CD4-positive, alpha-beta T cell treated with Interleukin-4 for 1 hour (primary cell): ENCODE measurements at regions not wholly inside any gene's neighbourhood (a gene's known extent, or its start where the extent isn't known, plus 50 kb on each side); places are given as distances from the start of the nearest gene placed in this dataset.

ENCODE experiments used
- DNase-seq, 2 donors: peaks; one replicate each; pipeline ENCODE4 v3.0.0-alpha.2; 2020 to 2022

DNA sequence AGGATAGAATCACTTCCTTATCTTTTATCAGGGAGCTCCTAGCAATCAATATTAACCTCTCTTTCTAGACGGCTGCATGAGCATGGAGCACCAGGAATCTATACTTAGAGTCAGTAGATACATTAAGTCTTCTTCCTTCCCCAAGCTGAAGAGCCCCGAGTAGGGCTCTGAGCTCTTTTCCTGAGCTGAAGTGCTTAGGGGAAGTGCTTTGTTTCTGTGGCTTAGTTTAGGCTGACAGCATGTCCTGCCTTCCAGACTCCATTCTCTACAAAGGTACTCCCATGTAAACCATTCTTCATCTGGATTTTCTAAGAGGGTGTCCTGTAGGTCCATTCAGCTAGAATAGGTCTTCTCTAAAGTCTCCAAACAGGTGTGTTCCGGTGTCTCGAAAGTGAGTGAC lies 127.5 kb upstream of the AFF2 start:
- DNase-seq = no peak

DNA sequence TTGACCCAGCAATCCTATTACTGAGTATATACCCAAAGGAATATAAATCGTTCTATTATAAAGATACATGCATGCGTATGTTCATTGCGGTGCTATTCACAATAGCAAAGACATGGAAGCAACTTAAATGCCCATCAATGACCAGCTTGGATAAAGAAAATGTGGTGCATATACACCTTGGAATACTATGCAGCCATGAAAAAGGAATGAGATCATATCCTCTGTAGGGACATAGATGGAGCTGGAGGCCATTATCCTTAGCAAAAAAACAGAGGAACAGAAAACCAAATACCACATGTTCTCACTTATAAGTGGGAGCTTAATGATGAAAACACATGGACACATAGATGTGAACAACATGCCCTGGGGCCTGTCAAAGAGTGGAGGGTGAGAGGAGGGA lies 124.1 kb upstream of the AFF2 start:
- no peak for DNase-seq

DNA sequence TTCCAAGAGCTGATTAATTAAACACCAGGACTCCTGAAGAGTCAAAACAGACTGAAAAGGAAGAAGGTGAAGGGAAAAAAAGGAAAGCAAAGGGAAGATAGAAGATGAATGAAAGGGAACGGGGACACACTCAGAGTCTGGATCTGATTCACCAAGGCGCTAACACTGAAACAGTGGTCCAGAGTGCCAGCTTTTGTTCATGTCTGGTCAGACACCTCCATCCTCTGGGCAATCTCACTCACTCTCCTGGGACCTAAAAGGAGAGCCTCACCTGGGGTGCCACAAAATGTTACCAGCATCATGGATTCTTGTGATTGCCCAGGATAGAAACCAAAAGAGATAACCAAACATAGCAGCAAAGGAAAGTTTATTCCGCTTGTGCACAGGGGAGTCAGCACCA lies 120.3 kb upstream of the AFF2 start:
- DNase-seq = peak in 1 of 2 donors; percentile 0

DNA sequence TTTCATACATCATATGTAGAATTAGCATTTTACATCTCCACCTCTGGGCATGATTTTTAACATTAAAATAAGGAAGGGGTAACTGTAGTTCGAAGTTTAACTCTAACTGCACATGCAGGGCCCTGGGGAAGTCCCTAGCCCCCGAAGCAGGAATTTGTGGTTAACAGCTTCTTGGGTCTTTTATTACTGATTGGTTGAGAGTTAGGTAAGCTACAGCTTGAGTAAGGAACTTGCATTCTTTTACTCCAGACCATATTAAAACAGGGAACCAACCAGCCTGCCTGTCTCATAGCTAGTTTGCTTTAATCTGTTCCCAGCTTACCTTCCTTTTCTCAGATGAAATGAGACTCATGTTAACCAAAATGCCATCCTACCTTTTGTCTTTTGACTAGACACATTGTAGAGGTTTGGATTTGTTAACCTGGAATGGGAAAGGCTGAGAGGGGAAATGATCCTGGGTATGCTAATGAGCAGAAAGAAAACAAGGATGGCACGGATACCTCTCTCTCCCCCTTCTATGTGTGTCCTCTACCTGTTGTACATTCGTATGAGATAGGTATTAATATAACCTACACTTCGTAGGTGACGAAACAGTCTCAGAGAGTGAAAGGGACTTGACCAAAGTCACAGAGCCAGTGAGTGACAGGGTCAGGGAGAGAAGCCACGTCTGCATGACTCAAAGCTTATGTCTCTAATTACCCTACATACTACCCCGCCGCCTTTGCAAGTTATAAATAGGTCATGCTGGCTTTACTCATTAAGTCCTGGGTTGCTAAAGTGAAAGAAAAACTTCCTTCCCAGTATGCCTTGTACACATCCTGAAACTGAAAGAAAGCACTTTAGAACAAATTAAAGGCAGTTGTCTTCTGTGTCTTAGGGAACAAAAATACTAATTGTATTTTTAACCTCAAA lies 119.5 kb upstream of the AFF2 start:
- DNase-seq = peak; percentile 63 to 70

DNA sequence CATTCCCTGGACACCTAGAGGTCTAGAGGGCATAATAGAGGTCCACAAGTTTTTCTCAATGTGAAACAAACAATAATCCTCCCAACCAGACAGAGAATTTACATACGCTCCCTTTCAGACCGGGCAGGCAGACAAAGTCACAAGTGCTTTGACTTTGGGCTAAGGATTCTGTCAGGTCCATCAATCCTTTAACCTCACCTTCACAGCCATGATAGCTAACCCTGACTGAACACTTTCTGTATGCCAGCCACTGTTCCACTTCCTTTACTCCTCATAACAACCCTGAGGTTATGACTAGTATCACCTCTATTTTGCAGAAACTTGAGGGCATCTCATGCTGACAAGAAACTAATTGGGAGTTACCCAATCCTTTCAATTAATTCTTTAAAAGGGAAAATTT lies 118.8 kb upstream of the AFF2 start:
- DNase-seq = peak in 1 of 2 donors; percentile 22

DNA sequence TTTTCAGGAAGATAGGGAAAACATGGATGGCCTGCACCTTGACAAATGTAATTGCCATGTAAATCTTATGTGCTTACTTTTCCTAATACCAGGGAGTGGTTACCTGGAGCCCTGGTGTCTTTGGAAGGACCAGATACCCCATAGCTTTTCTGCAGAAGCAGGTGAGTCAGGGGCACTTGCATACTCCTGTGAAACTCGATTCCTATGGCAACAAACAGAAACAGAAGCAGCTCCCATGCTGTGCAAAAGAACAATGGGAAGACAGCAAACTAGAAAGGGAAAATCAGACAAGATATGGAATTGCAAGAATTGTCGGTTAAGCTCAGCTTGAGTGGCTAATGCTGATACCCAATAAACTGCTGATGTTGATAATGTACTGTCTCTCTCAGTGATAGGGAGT lies 117.4 kb upstream of the AFF2 start:
- DNase-seq = no peak

DNA sequence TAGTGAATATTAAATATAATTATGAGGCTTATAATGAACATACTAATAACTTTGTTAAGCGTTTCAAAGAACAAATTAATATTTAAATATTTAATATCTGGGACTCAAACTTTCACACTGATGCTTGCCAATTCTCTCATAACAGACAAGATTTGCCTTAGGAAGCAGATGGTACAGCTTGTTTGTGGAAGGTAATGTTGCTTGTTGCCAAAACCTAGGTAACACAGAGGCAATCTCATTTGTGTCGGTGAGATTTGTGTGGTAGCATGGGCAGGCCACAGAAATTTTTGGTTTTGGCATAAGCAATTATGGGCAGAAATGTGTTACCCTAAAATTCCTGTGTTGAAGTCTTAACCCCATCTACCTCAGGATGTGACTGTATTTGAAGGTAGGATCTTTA lies 114.9 kb upstream of the AFF2 start:
- no peak for DNase-seq

DNA sequence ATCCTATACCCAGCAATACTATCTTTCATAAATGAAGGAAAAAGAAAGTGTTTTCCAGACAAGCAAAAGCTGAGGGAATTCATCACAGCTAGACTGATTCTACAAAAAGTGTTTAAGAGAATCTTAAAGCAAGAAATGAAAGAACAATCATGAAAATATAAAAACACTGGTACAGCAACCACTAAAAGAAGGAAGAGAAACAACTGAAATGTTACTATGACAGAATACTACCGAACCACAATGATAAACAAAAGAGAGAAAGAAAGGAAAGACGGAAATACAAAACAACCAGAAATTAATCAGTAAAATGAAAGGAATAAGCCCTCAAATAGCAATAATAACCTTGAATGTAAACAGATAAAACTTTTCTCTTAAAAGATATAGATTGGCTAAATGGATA lies 110.8 kb upstream of the AFF2 start:
- DNase-seq = no peak

DNA sequence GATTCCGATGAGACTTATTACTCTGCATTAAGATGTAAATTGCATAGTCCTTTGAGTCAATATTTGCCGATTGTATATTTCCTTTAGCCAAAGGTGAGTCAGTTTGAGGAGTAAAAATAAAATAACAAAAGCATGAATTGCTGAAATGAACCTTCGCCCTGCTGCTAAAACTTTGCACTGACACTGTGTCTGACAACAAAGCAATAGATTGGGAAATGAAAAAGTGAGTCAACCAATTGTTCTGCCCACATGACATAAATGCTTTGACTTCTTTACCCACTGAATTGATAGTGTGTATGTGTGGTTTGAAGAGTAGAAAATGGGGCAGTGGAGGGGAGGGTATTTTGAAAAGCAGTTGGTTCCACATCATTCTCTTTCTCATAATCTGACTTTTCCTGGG lies 88.4 kb upstream of the AFF2 start:
- no peak for DNase-seq

DNA sequence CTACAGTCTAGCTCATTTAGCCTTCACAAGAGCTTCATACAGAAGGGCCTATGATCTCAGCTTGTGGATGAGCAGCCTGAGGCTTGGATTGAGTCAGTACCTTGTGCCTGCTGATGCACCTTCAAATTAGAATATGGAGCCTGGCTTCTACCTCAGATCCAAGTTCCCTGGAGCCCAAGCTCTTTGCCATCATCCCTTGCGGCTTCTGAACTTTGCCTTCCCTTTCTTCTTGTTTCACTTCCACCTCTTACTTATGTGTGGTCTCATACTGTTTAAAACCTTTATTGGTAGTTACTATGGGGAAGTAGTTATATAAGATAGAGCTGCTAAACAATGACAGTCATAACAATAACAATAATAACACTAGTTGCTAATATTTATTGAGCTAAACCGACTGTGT lies 84.3 kb upstream of the AFF2 start:
- peak; percentile 0 to 13 for DNase-seq

DNA sequence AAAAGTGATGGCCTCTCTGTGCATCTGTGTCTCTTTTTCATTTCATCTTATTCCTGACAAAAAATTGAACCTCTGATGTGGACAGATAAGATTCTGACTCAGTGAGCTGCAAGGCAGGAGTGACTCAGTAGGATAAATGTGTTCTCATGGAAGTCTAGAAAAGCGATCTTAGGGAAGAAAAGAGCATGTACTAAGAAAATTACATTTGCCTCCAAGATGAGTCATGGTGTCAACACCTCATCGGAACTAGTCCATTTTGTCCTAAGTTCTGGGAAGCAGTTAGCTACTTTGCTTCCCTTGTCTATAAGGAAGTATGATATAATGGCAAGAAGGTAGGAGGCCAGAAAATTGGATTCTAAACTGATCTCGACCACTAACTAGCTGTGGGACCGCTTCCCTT lies 83.5 kb upstream of the AFF2 start:
- no peak for DNase-seq

DNA sequence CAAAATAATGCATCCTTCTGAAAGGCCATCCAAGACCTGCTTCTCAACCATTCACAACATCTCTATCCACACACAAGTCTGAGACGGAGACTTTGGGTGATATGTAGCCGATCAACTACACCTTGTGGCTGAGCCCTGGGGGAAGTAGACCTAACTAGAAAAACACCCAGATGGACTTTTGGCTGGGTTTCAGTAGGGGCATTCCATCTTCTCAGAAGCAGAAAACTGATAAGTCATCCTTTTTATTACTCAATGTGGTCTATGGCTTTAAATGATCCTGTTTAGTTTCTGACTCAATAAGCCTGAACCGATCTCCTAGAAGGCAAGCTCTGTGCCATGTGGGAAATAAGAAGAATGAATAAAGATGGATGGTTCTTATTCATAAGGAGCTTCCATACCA lies 82.5 kb upstream of the AFF2 start:
- no peak for DNase-seq

DNA sequence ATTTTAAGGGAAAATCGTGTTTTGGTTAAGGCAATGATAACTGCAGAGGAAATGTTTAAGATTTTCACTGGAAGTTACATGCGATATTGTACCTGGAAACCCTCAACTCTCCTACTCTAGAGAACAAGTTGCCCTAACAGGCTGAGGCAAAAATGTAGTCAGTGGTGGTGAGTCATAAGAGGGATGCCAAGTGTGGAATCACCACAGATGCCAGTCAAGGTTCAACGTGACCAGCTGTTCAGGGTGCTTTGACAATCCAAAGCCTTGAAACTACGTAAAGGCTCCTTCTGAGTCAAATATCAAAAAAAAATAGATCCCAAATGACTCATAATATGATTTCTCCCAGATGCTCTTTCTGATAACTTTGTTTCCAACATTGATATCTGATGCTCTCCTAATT lies 77.9 kb upstream of the AFF2 start:
- no peak for DNase-seq

DNA sequence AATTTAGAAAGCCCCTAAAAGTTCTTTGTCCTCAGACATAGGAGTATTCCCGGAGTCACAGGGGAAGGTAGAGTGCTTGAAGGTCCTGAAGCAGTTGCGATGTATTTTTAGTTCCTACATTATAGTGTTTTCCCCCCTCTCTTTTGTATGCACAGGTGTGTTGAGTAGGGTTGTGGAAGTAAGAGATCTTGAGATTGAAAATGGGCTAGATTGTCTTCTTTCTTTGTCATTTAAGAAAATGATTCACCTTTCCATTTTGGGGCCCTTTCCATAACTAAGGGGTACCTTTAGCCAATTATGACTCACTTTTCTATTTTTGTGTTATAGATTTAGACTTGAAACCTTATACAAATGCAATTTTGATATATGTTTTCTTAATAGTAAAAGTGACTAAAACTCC lies 75.8 kb upstream of the AFF2 start:
- DNase-seq = no peak

DNA sequence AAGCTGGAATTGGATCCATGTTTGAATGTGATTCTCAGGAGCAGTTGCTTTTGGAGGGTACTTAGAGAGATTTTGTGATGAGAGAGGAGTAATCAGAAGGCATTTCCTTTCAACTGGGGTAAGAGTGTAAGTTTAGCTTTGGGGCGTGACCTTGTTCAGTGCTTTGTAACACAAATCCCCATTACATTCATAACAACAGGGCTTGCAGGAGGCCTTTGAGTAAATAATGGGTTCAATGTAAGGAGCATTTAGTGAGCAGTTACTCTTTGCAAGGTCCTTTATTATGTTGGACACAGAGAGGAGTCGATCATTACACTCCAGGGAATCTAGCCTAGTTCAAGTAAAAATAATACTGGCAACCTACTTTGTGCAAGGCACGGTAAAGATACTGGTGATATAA lies 74.0 kb upstream of the AFF2 start:
- no peak for DNase-seq

DNA sequence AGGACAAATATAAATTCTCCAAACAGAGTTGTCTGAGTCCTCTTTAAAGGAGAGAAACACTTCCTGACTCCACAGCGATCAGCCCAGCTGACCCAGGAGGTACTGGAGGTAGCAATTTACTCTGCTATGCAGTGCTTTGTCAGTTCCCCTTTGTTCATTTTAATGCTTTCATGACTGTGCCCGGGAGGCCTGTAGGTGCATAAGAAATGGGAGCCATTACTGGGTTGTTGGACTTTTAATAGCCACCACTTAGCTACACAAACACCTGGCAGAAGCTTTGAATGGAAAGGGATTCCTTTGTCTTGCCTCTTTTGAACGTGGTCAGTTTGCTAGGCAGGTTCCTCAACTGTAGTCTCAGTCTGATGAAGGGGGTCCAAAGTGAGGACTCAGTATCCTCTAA lies 59.0 kb upstream of the AFF2 start:
- DNase-seq = no peak

DNA sequence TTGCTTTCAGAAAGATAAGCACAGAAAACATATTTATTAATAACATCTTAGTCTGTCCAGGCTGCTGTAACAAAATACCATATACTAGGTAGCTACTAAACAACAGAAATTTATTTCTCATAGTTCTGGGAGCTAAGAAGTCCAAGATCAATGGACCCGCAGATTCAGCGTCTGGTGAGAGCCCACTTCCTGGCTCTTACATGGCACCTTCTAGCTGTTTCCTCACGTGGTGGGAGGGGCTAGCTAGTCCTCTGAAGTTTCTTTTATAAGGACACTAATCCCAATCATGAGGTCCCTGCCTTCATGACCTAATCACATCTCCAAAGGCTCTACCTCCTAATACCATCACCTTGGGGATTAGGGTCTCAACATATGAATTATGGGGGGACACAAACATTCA lies 57.2 kb upstream of the AFF2 start:
- peak in 1 of 2 donors; percentile 1 for DNase-seq

DNA sequence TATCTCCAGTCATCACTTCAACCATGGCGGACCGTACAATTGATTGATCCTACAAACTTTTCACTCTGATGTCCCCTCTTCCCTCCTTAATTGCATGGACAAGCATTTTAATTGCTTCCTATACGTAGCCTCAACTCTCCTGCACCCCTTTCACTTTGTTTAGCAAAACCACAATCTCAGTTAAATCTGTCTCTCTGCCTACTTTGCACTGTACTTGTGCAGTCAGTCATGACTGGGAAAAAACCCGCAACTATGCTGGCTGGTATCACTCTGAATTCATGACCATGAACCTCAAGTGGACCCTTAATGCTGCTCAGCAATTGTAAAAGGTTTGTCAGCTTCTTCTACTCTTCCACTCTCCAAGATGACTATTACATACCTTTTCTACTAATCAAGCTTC lies 51.7 kb upstream of the AFF2 start:
- DNase-seq = no peak
